Stimulated activated naive CD8-positive, alpha-beta T cell treated with anti-CD3 and anti-CD28 coated beads, Interleukin-15, Interleukin-2, amounts not matched to agents 100 ng/mL and 50 ng/mL, for 24 hours (primary cell): ENCODE measurements at regions not wholly inside any gene's neighbourhood (a gene's known extent, or its start where the extent isn't known, plus 50 kb on each side); places are given as distances from the start of the nearest gene placed in this dataset.
"Not testable (repeated sequence)": the region's sequence is repeated elsewhere in the genome, so short reads cannot be mapped to it uniquely, and the experiment has no call there.

Source experiments
- H3K27ac Mint-ChIP-seq: one replicate; pipeline ENCODE4 v1.8.0; 2021; ENCODE audit warnings: mild to moderate bottlenecking, mixed read lengths
- H3K27me3 Mint-ChIP-seq: one replicate; pipeline ENCODE4 v1.8.0; 2021; ENCODE audit warnings: mixed read lengths
- H3K36me3 Mint-ChIP-seq: one replicate; pipeline ENCODE4 v1.8.0; 2021; ENCODE audit warnings: low read depth, mixed read lengths
- H3K4me1 Mint-ChIP-seq: one replicate; pipeline ENCODE4 v1.8.0; 2021; ENCODE audit warnings: low read depth, mixed read lengths
- H3K4me3 Mint-ChIP-seq: one replicate; pipeline ENCODE4 v1.8.0; 2021; ENCODE audit warnings: mild to moderate bottlenecking, mixed read lengths
- H3K9me3 Mint-ChIP-seq: one replicate; pipeline ENCODE4 v1.8.0; 2021; ENCODE audit warnings: mixed read lengths

- not testable (repeated sequence) for H3K36me3 Mint-ChIP-seq, H3K9me3 Mint-ChIP-seq, H3K27me3 Mint-ChIP-seq, H3K4me1 Mint-ChIP-seq, H3K4me3 Mint-ChIP-seq, H3K27ac Mint-ChIP-seq
These were observed 1958.3 kb downstream of the FOXD4L5 start for GRCh38 chr9:63326665-63327064.

GRCh38 chr9:63325696-63326095, 1959.3 kb downstream of the FOXD4L5 start:
- not testable (repeated sequence) for H3K27me3 Mint-ChIP-seq, H3K36me3 Mint-ChIP-seq, H3K4me3 Mint-ChIP-seq, H3K9me3 Mint-ChIP-seq, H3K4me1 Mint-ChIP-seq, H3K27ac Mint-ChIP-seq

- not testable (repeated sequence) for H3K9me3 Mint-ChIP-seq, H3K27me3 Mint-ChIP-seq, H3K4me1 Mint-ChIP-seq, H3K4me3 Mint-ChIP-seq, H3K36me3 Mint-ChIP-seq, H3K27ac Mint-ChIP-seq
These were observed 1966.9 kb downstream of the FOXD4L5 start for GRCh38 chr9:63318093-63318492.

DNA sequence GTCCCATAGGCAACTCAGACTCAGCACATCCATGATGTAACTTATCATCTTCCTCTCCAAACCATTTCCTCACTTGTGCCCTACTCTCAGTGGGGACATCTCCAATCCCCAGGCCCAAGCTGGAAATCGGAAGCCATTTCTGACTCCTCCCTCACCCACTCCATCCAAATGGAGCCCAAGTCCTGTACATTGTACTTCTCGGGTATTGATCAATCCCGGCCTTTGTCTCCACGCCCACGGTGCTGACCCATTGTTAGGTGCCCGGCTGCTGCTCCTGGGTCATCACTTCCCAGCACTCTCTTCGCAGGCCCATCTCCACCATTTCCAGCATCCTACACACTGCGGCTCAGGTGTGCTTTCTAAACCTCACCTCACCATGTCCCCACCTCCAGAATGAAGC, 1969.6 kb downstream of the FOXD4L5 start:
- not testable (repeated sequence) for H3K36me3 Mint-ChIP-seq, H3K9me3 Mint-ChIP-seq, H3K27ac Mint-ChIP-seq, H3K4me3 Mint-ChIP-seq, H3K27me3 Mint-ChIP-seq, H3K4me1 Mint-ChIP-seq

DNA sequence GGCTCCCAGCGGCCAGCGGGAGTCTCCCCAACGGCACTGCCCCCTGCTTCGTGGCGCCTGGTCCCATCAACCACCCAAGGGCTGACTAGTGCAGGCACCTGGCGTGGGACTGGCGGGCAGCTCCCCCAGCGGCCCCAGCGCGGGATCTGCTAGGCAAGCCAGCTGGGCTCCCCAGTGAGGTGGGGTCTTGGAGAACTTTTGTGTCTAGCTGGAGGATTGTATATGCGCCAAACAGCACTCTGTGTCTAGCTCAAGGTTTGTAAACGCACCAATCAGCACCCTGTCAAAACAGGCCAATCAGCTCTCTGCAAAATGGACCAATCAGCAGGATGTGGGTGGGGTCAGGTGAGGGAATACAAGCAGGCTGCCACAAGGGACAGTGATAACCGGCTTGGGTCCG, 1988.2 kb downstream of the FOXD4L5 start:
- not testable (repeated sequence) for H3K4me1 Mint-ChIP-seq, H3K36me3 Mint-ChIP-seq, H3K27ac Mint-ChIP-seq, H3K9me3 Mint-ChIP-seq, H3K4me3 Mint-ChIP-seq, H3K27me3 Mint-ChIP-seq

- H3K4me1 Mint-ChIP-seq, H3K4me3 Mint-ChIP-seq, H3K27me3 Mint-ChIP-seq, H3K9me3 Mint-ChIP-seq, H3K36me3 Mint-ChIP-seq, H3K27ac Mint-ChIP-seq: not testable (repeated sequence)
These were observed 1988.6 kb downstream of the FOXD4L5 start for GRCh38 chr9:63296366-63296765.

GRCh38 chr9:63289971-63290370, 1995.0 kb downstream of the FOXD4L5 start:
- not testable (repeated sequence) for H3K36me3 Mint-ChIP-seq, H3K27ac Mint-ChIP-seq, H3K4me3 Mint-ChIP-seq, H3K9me3 Mint-ChIP-seq, H3K27me3 Mint-ChIP-seq, H3K4me1 Mint-ChIP-seq
